ENCODE measurements at regions not wholly inside any gene's neighbourhood (a gene's known extent, or its start where the extent isn't known, plus 50 kb on each side); places are given as distances from the start of the nearest gene placed in this dataset.

DNA sequence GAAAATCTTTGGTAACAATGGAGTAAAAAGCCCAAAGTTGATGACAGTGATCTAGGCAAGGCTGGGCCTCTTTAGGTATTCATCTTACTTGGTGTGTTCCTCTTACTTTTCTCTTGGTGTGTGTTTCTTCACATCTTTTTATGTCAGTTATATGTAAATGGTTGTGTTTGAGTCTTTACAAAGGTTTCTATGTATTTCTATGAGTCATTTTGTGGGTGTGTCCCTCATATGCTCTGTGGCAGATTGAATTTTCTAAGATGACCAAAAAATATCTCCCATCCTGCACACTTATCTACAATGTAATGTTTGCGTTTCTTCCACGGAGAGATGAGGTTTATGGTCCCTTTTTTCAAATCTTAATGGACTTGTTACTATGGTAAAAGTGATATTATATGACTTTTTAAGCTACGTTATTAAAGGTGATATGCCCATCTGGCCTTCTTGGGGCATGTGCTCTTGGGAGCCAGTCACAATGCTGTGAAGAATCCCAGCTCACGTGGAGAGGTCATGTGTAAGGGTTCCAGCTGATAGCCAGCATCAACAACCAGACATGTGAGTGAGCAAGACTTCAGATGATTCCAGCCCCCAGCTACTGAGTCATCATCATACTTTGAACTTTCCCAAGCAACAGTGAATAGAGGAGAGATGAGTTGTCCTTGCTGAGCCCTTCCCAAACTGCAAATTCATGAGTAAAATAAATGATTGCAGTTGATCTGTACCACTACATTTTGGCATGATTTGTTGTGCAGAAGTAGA is 126.9 kb downstream of the CBLL2 start:
- TF ChIP-seq, protein P1, sequence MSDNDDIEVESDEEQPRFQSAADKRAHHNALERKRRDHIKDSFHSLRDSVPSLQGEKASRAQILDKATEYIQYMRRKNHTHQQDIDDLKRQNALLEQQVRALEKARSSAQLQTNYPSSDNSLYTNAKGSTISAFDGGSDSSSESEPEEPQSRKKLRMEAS (CRISPR knock-in tag; IDR thresholded peaks at IDR 0.05) = no peak
- TF ChIP-seq SMAD3 (CRISPR knock-in tag; IDR thresholded peaks at IDR 0.05; ENCODE audit: borderline replicate concordance) = no peak
- TF ChIP-seq, protein P2, sequence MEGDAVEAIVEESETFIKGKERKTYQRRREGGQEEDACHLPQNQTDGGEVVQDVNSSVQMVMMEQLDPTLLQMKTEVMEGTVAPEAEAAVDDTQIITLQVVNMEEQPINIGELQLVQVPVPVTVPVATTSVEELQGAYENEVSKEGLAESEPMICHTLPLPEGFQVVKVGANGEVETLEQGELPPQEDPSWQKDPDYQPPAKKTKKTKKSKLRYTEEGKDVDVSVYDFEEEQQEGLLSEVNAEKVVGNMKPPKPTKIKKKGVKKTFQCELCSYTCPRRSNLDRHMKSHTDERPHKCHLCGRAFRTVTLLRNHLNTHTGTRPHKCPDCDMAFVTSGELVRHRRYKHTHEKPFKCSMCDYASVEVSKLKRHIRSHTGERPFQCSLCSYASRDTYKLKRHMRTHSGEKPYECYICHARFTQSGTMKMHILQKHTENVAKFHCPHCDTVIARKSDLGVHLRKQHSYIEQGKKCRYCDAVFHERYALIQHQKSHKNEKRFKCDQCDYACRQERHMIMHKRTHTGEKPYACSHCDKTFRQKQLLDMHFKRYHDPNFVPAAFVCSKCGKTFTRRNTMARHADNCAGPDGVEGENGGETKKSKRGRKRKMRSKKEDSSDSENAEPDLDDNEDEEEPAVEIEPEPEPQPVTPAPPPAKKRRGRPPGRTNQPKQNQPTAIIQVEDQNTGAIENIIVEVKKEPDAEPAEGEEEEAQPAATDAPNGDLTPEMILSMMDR (IDR thresholded peaks at IDR 0.05) = no peak
- TF ChIP-seq TEAD4 (CRISPR knock-in tag; IDR thresholded peaks at IDR 0.05) = no peak

Data from WTC11 (cell line).